ENCODE measurements at regions not wholly inside any gene's neighbourhood (a gene's known extent, or its start where the extent isn't known, plus 50 kb on each side); places are given as distances from the start of the nearest gene placed in this dataset.
"Not testable (repeated sequence)": the region's sequence is repeated elsewhere in the genome, so short reads cannot be mapped to it uniquely, and the experiment has no call there.

DNA sequence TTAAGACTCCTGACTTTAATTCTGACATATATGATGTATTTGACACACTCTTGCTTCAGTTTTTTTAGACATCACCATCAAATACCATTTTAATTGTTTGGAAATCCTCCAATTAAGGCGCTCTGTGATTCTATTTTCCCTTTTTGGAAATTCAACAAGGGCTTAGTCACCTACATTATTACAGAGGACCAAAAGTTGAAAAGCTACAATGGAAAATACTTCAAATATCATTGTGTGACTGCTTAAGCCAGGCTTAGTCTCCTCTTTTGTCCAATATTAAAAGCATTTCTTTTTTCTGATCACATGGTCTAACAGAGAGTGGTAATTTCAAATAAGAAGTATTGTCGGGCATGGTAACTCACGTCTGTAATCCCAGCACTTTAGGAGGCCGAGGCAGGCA lies 160.3 kb downstream of the CEMIP2 start:
- no peak for TF ChIP-seq CTCF (IDR thresholded peaks at IDR 0.05; ENCODE audit: low read depth, low read length)
- no peak for DNase-seq (ENCODE audit: extremely low read depth, low read depth)

DNA sequence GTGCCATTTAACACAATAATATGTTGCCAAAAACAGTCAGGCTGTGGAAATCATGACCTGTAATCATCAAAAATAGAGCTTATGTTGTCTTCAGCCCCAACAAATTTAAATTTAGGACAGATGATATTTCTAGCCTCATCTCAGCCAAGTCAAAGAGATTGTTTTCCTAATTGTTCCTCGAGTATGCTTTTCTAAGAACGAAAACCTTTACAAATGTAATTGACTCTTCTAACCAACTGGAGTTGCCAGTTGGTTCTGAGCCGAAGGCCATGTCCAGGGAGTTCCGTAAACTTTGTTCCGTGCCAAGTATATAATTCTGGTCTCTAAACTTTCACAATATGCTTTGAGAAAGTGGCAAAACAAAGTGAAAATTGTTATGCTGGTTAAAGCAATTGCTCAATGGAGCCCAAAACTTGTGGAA lies 160.8 kb downstream of the CEMIP2 start:
- no peak for TF ChIP-seq CTCF (IDR thresholded peaks at IDR 0.05; ENCODE audit: low read depth, low read length)
- DNase-seq (ENCODE audit: extremely low read depth, low read depth): peak; percentile 2

GRCh38 chr9:71604197-71605063 lies 163.9 kb downstream of the CEMIP2 start:
- TF ChIP-seq CTCF (IDR thresholded peaks at IDR 0.05; ENCODE audit: low read depth, low read length): peak; percentile 81
- peak; percentile 32 for DNase-seq (ENCODE audit: extremely low read depth, low read depth)

- no peak for TF ChIP-seq CTCF (IDR thresholded peaks at IDR 0.05; ENCODE audit: low read depth, low read length)
- no peak for DNase-seq (ENCODE audit: extremely low read depth, low read depth)
Observed at GRCh38 chr9:71602652-71603051, 165.7 kb downstream of the CEMIP2 start.

DNA sequence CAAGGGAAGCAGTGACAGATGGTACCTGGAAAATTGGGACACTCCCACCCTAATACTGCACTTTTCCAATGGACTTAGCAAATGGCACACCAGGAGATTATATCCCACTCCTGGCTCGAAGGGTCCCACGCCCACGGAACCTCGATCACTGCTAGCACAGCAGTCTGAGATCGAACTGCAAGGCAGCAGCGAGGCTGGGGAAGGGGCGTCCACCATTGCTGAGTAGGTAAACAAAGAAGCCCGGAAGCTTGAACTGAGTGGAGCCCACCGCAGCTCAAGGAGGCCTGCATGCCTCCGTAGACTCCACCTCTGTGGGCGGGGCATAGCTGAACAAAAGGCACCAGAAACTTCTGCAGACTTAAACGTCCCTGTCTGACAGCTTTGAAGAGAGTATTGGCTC lies 172.6 kb downstream of the CEMIP2 start:
- not testable (repeated sequence) for DNase-seq (ENCODE audit: extremely low read depth, low read depth)

DNA sequence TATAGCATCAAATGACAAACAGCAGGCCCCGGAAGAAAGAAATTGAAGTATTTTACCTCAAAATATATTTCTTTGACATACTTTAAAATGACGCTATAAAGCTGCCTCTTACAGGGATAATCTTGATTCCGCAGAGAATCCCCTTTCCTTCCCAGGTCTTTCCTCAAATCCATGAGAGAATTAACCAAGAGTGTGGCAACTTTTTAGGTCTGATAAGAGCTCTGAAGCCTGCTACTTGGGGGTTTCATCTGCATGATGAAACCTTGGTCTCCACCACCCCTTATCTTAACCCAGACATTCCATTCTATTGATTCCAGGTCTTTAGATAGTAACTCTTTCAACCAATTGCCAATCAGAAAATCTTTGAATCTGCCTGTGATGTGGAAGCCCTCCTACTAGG lies 173.8 kb downstream of the CEMIP2 start:
- no peak for DNase-seq (ENCODE audit: extremely low read depth, low read depth)
- no peak for TF ChIP-seq CTCF (IDR thresholded peaks at IDR 0.05; ENCODE audit: low read depth, low read length)

GRCh38 chr9:71592400-71592799 lies 175.9 kb downstream of the CEMIP2 start:
- DNase-seq (ENCODE audit: extremely low read depth, low read depth): no peak
- TF ChIP-seq CTCF (IDR thresholded peaks at IDR 0.05; ENCODE audit: low read depth, low read length): no peak

- no peak for TF ChIP-seq CTCF (IDR thresholded peaks at IDR 0.05; ENCODE audit: low read depth, low read length)
- no peak for DNase-seq (ENCODE audit: extremely low read depth, low read depth)
Observed at GRCh38 chr9:71590362-71590761, 178.0 kb downstream of the CEMIP2 start.

All from AG09319 (cell line).